ENCODE measurements at regions not wholly inside any gene's neighbourhood (a gene's known extent, or its start where the extent isn't known, plus 50 kb on each side); places are given as distances from the start of the nearest gene placed in this dataset.

- peak; percentile 52 for DNase-seq (ENCODE audit: low spot score)
Measured at GRCh38 chr18:73735836-73736235, 411.8 kb downstream of the FBXO15 start.

GRCh38 chr18:73733806-73734314 is 413.8 kb downstream of the FBXO15 start:
- peak; percentile 77 for DNase-seq (ENCODE audit: low spot score)

GRCh38 chr18:73733376-73733775 is 414.3 kb downstream of the FBXO15 start:
- no peak for DNase-seq (ENCODE audit: low spot score)

DNA sequence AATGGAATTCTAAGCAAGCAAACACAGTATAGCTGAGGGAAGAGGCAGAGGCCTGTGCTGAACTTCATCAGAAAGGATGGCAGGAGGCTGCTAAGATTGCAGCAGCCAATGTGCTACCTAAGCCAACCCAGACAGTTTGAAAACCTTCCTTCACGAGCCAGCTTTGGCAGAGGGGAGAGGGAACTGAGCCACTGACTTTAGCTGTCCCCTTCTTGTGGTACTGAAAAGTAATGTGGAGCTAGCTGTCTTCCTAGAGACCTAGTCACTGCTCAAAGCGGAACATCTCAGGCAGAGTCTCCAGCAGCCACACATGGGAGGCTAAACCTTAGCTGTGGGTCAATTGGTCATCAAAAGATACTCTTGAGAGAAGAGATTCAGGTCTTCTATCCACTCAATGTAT is 419.0 kb downstream of the FBXO15 start:
- DNase-seq (ENCODE audit: low spot score), result no peak

DNA sequence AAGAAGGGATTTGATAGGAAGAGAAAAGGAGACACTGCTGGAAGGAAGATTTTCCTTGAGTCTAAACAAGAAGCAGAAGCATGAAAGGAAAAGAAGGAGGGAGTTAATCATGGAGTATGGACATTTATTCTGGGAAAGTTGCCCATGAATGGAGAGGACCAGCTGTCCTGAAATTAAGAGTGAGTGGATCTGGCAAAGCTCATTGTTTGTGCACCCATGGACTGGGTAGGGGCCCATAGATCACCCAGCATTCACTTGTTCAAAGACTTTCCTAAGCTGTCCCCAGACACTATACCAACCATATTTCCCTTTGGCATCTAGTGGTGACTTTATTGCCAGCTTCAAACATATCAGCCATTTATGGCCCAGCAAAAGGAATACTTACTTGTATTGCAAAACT is 422.7 kb downstream of the FBXO15 start:
- no peak for DNase-seq (ENCODE audit: low spot score)

GRCh38 chr18:73719611-73720010 is 428.0 kb downstream of the FBXO15 start:
- DNase-seq (ENCODE audit: low spot score), result no peak

DNA sequence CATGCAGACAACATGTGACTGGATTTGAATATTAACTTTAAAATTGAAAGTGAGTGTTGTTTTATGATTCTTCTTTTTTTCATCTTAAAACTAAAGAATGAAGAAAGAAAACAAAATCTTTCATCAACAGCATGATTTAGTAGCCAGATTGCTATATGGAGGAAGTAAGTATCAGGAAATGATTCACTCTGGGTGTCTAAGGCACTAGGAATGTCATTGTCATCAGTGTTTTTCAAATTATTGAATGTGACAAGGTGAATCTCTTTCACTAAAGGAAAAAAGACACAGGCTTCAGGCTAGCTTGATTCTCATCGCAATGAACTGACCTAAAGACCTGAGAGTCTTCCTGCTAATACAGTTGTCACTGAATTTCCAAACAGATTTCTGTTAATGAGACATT is 430.1 kb downstream of the FBXO15 start:
- DNase-seq (ENCODE audit: low spot score), result no peak

DNA sequence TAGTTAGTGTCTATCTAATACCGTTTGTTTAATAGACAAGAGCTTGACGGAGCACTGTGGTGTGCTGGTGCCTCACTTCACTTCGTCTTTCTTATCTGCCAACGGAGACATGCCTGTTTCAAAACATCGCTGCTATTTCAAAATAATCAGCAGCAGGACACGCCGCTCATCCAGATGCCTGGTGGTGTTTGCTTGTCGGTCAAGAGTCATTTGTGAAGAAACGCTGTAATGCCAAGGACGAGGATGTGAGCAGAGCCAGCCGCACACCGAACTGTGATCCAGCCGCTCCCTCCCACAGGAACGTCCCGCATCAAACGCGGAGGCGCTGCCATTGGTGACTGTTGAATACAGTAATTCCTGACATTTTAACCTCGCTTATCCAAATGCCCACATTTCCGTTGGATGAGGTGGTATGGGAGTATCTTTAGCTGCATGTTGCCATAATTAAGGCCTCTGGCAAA is 432.4 kb downstream of the FBXO15 start:
- no peak for DNase-seq (ENCODE audit: low spot score)

GRCh38 chr18:73714466-73714865 is 433.2 kb downstream of the FBXO15 start:
- no peak for DNase-seq (ENCODE audit: low spot score)

- no peak for DNase-seq (ENCODE audit: low spot score)
Measured at GRCh38 chr18:73711256-73711655, 436.4 kb downstream of the FBXO15 start.

DNA sequence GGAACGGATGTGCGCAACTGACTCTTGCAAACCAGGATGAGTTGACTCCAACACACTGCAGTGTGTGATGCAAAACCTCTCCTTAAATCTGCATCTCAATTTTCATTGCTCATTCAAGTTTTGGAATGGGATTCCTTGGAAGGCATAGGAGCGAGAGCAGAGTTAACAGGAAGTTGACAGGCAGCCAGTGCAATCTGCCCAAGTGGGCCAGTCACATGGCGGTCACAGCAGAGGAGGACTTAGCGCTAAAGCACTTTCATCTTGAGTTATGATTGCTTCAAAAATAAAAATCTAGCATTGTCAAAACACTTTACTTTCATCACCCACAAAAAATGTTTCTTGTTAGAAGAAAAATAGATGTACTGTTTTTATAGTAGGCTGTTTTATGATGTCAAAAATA is 439.0 kb downstream of the FBXO15 start:
- DNase-seq (ENCODE audit: low spot score), result no peak

DNA sequence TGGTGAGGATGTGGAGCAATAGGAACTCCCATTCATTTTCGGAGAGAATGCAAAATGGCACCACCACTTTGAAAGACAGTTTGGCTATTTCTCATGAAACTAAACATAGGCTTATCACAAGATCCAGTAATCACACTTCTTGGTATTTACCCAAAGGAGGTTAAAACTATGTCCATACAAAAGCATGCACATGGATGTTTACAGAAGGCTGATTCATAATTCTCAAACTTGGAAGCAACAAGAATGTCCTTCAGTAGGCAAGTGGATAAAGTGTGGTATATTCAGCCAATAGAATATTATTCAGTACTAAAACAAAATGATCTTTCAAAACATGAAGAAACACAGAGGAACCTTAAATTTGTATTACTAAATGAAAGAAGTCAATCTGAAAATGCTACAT is 440.6 kb downstream of the FBXO15 start:
- DNase-seq (ENCODE audit: low spot score), result no peak

GRCh38 chr18:73697353-73697752 is 450.3 kb downstream of the FBXO15 start:
- DNase-seq (ENCODE audit: low spot score), result no peak

DNA sequence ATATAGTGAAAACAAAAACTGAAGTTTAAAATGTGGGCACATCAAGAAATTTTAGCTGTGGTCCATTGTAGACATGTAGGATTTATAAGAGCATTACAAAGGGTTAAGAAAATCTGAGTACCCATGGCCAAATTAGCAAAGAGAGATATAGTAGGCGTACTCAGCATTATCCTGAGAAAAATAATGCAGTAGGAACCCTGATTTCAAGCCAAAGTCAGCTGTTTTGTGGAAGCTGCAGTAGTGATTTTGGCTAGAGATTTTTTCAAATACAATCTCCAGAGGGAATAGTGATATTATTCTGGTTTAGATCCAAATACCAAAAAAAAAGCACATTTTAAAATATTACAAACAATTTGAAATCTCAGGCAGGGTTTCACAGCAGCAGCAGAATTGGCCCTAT is 450.9 kb downstream of the FBXO15 start:
- no peak for DNase-seq (ENCODE audit: low spot score)

DNA sequence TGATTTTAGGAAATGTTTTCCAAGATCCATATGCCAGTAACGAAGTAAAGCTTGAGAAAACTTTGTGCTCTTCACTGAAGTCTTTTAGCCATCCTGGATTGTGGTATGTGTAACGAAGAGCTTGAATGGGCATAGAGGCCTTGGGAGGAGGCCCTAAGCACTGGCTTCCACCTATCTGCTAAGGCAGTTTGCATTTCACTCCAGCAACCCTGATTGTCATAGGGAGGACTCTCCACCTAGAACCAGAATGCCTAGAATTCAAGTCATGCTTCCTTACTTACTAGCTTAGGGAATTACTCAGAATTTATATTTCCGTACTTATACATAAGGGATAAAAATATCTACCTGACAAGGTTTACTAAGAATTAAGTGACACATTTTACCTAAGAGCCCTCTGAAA is 451.5 kb downstream of the FBXO15 start:
- DNase-seq (ENCODE audit: low spot score), result no peak

- DNase-seq (ENCODE audit: low spot score), result no peak
Measured at GRCh38 chr18:73693091-73693490, 454.5 kb downstream of the FBXO15 start.

DNA sequence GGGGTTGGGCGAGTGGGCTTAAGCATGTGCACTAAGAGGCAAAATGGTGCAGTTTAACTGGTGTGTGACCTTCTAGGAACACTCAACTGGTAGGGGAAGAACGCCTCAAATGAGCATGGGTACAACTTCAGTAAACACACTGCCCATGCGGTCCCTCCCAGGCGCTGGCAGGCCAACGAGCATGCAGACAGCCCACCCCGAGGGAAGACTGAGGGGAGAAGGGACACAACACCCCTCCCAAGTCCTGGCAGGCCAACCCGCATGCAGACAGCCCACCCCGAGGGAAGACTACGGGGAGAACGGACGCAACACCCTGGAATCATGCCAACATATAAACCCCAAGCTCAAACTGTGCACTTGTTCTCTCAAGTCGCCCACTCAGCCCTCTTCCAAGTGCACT is 456.0 kb downstream of the FBXO15 start:
- DNase-seq (ENCODE audit: low spot score), result no peak

DNA sequence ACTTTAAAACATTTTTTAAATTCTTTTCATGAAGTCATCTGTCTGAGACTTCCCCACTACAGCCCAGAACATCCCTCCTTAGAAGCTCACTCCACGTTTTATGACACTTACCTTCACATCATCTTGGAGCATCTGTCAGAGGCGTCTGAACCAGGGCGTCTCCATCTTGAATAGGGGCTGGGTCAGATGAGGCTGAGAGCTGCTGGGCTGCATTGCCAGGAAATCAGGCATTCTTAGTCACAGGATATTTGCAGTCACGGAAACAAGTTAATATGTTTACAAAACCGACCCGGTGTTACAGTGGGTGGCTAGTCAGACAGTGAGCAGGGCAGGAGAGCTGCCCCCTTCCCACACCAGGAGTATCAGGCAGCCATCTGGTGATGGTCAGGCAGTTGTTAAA is 456.5 kb downstream of the FBXO15 start:
- DNase-seq (ENCODE audit: low spot score), result no peak

DNA sequence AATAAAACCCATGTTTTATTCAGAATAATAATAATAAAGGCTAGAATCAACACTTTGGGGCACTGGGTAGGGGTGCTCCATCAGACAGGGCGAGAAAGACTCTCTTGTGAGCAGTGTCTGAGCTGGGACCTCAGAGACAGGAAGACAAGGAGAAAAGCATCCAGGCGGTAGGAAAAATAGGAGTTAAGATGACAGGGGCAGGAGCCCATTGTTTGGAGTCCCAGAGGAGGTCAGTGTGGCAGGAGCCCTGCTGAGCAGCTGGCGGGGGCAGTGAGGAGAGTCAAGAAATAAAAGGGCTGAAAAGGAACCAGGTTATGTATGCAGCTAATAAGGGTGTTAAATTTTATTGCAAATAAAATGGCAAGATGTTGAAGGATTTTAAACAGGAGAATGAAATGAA is 457.4 kb downstream of the FBXO15 start:
- DNase-seq (ENCODE audit: low spot score), result no peak

- no peak for DNase-seq (ENCODE audit: low spot score)
Measured at GRCh38 chr18:73688851-73689711, 458.6 kb downstream of the FBXO15 start.

- no peak for DNase-seq (ENCODE audit: low spot score)
Measured at GRCh38 chr18:73688161-73688560, 459.5 kb downstream of the FBXO15 start.

GRCh38 chr18:73684647-73685046 is 463.0 kb downstream of the FBXO15 start:
- peak; percentile 61 for DNase-seq (ENCODE audit: low spot score)

- no peak for DNase-seq (ENCODE audit: low spot score)
Measured at GRCh38 chr18:73683409-73684238, 464.0 kb downstream of the FBXO15 start.
